Endothelial cell of umbilical vein (primary cell): ENCODE measurements at regions not wholly inside any gene's neighbourhood (a gene's known extent, or its start where the extent isn't known, plus 50 kb on each side); places are given as distances from the start of the nearest gene placed in this dataset.

Source experiments
- BruUV-seq: library from RNA; stranded (reverse); fragments of 400-500 nt; replicated peaks from 2 replicates; lab custom pipeline; 2021; lab: Mats Ljungman, UMichigan
- CTCF ChIA-PET: fragments of 300-600, 350-600 bp; sonication (Branson Sonifier 250); formaldehyde crosslinking; loops from one replicate; lab custom pipeline; 2021; ENCODE audit warnings: antibody characterized with exemption, inconsistent platforms; lab: Charles Lee
- POLR2A ChIA-PET: fragments of 300-600, 350-600 bp; sonication (Branson Sonifier 250); formaldehyde crosslinking; loops from one replicate; lab custom pipeline; 2021; ENCODE audit warnings: antibody characterized with exemption, inconsistent platforms; lab: Charles Lee
- DNase-seq: peaks from one replicate; pipeline ENCODE4 v3.0.0-alpha.2; 2011; ENCODE audit warnings: low read depth, low spot score
- FAIRE-seq: peaks from 2 replicates; lab custom pipeline; 2011; peaks lifted over from hg19 to GRCh38; lab: Jason Lieb, UNC
- H2AFZ ChIP-seq: 2 replicates; pipeline ENCODE4 v1.6.0; 2012; ENCODE audit warnings: low read depth, low read length, control low read depth, inconsistent platforms
- H3K27ac ChIP-seq: 2 replicates; pipeline ENCODE4 v1.5.1; 2011; ENCODE audit warnings: low read depth, mild to moderate bottlenecking, control low read depth, low read length, moderate library complexity; ENCODE audit not compliant: insufficient read depth
- H3K27me3 ChIP-seq, 2 experiments: 2 replicates each; pipeline versions ENCODE4 v1.6.0 to v1.6.1; 2011; ENCODE audit warnings: low read length in 2 of 2, mixed read lengths in 1 of 2; ENCODE audit not compliant: control insufficient read depth in 2 of 2, insufficient read depth in 2 of 2
- H3K36me3 ChIP-seq, 2 experiments: 2 replicates in 1 of 2; 3 replicates in 1 of 2; pipeline ENCODE4 v1.5.1; 2011; ENCODE audit warnings: low read length in 2 of 2, mild to moderate bottlenecking in 1 of 2, moderate library complexity in 1 of 2; ENCODE audit not compliant: control insufficient read depth in 2 of 2, insufficient read depth in 2 of 2; ENCODE audit errors: extremely low read depth in 1 of 2
- H3K4me1 ChIP-seq: 3 replicates; pipeline ENCODE4 v1.5.1; 2011; ENCODE audit warnings: mild to moderate bottlenecking, low read length; ENCODE audit not compliant: control insufficient read depth, insufficient read depth; ENCODE audit errors: extremely low read depth
- H3K4me2 ChIP-seq: 2 replicates; pipeline ENCODE4 v1.6.1; 2011; ENCODE audit warnings: low read length, control low read depth, mixed read lengths; ENCODE audit not compliant: insufficient read depth
- H3K4me3 ChIP-seq, 3 experiments: fragments of 200-600 bp in 1 of 3; sonication (generic), shearing (Covaris generic) in 1 of 3; replicated peaks in 1 of 3; 2 replicates each; pipeline ENCODE4 v1.5.1; 2011 to 2016; ENCODE audit warnings: control low read depth in 3 of 3, low read length in 3 of 3, mild to moderate bottlenecking in 2 of 3, inconsistent platforms in 1 of 3, low read depth in 1 of 3, moderate library complexity in 1 of 3; ENCODE audit not compliant: insufficient read depth in 1 of 3
- H3K79me2 ChIP-seq: 2 replicates; pipeline ENCODE4 v1.6.0; 2012; ENCODE audit warnings: low read length, inconsistent platforms; ENCODE audit not compliant: control insufficient read depth, insufficient read depth
- H3K9ac ChIP-seq: replicated peaks from 2 replicates; pipeline ENCODE3; 2011; ENCODE audit warnings: low read length, control low read depth; ENCODE audit not compliant: insufficient read depth; ENCODE audit errors: extremely low read depth
- H3K9me1 ChIP-seq: replicated peaks from 3 replicates; pipeline ENCODE4 v1.6.0; 2011; ENCODE audit warnings: mild to moderate bottlenecking, low read length; ENCODE audit not compliant: control insufficient read depth, insufficient read depth; ENCODE audit errors: extremely low read depth
- H3K9me3 ChIP-seq: replicated peaks from 2 replicates; pipeline ENCODE4 v1.5.1; 2012; ENCODE audit warnings: low read length, inconsistent platforms; ENCODE audit not compliant: control insufficient read depth, insufficient read depth
- H4K20me1 ChIP-seq: replicated peaks from 2 replicates; pipeline ENCODE3; 2011; ENCODE audit warnings: mild to moderate bottlenecking, low read length; ENCODE audit not compliant: control insufficient read depth, insufficient read depth; ENCODE audit errors: extremely low read depth
- EZH2 ChIP-seq: IDR thresholded peaks from 2 replicates; pipeline ENCODE4 v1.6.1; 2012; ENCODE audit warnings: borderline replicate concordance, low read depth, mild to moderate bottlenecking, moderate library complexity, low read length, inconsistent platforms; ENCODE audit not compliant: severe bottlenecking
- FOS ChIP-seq: IDR thresholded peaks from 2 replicates; pipeline ENCODE4 v1.6.1; 2011; ENCODE audit warnings: mild to moderate bottlenecking, low read length, moderate library complexity, borderline replicate concordance; ENCODE audit not compliant: insufficient read depth
- GATA2 ChIP-seq: IDR thresholded peaks from 2 replicates; pipeline ENCODE4 v1.7.0; 2011; ENCODE audit warnings: low read depth, mild to moderate bottlenecking, moderate library complexity, mixed read lengths, low read length; ENCODE audit not compliant: insufficient read length, insufficient read depth
- JUN ChIP-seq: IDR thresholded peaks from 2 replicates; pipeline ENCODE4 v1.6.1; 2011; ENCODE audit warnings: borderline replicate concordance, low read depth; ENCODE audit not compliant: insufficient read length, insufficient read depth
- MYC ChIP-seq: IDR thresholded peaks from one replicate; pipeline ENCODE4 v1.6.1; 2011; ENCODE audit warnings: mild to moderate bottlenecking, low read depth, low read length
- POLR2A ChIP-seq: IDR thresholded peaks from 2 replicates; pipeline ENCODE4 v1.6.1; 2012; ENCODE audit warnings: low read depth, mild to moderate bottlenecking, control low read depth, low read length
- POLR2AphosphoS5 ChIP-seq: IDR thresholded peaks from 2 replicates; pipeline ENCODE4 v1.6.1; 2012; ENCODE audit warnings: low read depth, mild to moderate bottlenecking, control low read depth, low read length, moderate library complexity; ENCODE audit not compliant: insufficient read depth
- dilution Hi-C: fragments of 300-500 bp; cut with MboI; formaldehyde crosslinking; loops from one replicate; pipeline ENCODE4 v1.15.0; 2019; ENCODE audit warnings: low sequenced_read_pairs; ENCODE audit not compliant: extremely low pct_ligation_motif_present
- intact Hi-C: fragments of 100-400 bp; cut with micrococcal nuclease; formaldehyde crosslinking; loops from one replicate; pipeline ENCODE4 v1.10.0; 2022
- TF ChIP-seq, protein P1 (sequence below): IDR thresholded peaks from 2 replicates; pipeline ENCODE4 v1.6.1; 2011; ENCODE audit not compliant: insufficient read depth, insufficient read length
- TF ChIP-seq, protein P2 (sequence below), 2 donors: IDR thresholded peaks; 1 replicate in 1 of 2; 2 replicates in 1 of 2; pipeline ENCODE4 v1.5.1; 2011; ENCODE audit warnings: low read length in 2 of 2, mild to moderate bottlenecking in 2 of 2, moderate library complexity in 2 of 2, control low read depth in 1 of 2, inconsistent platforms in 1 of 2, low read depth in 1 of 2; ENCODE audit not compliant: insufficient read depth in 1 of 2; ENCODE audit errors: extremely low read depth in 1 of 2

DNA sequence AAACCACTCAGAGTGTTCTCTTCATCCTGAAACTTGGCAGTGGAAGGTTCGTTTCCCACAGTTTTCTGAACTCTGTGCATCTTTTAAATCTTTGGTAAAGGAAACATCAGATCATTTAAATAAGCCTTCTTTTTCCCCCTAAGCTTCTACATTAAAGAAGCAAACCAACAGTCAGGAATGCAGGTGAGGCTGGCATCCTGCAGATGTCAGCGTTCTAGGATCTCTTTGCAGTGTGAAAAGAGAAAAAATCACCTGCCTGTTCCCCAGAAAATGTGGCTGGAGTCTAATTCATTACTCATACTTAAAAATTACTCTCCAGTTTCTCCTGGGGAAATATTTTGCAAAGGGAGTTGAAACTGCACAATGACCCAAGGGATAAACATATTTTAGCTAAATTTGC lies 64.5 kb upstream of the ZCCHC2 start:
- Histone ChIP-seq H3K4me3 (no peak overlapping the region), H3K9me3 (no peaks in the 10 kb centered on the region), H3K36me3 (no peaks in the 10 kb centered on the region), H3K79me2 (no peaks in the 10 kb centered on the region), H3K9me1 (no peaks in the 10 kb centered on the region), H3K27ac (no peak overlapping the region), H3K4me1 (peaks cover 12% of the 10 kb centered on the region), H3K9ac (no peak overlapping the region), H2AFZ (no peak overlapping the region), H3K4me2 (no peak overlapping the region), H4K20me1 (no peaks in the 10 kb centered on the region), H3K27me3 (no peaks in the 10 kb centered on the region)
- no TSS peak for BruUV-seq
- FAIRE-seq (no peak), DNase-seq (no peak)
- POLR2A ChIA-PET = no interaction called here
- intact Hi-C loops (loop anchor here (10.0 kb wide), 1 partner anchor 416 kb away; no protein-coding TSS in a partner anchor), dilution Hi-C loops (no loop called here)
- CTCF ChIA-PET = no interaction called here
- TF ChIP-seq GATA2 (no peak), FOS (no peak), POLR2A (no peak), POLR2AphosphoS5 (no peak), MYC (no peak), EZH2 (no peak), JUN (no peak)
- TF ChIP-seq, protein P1, sequence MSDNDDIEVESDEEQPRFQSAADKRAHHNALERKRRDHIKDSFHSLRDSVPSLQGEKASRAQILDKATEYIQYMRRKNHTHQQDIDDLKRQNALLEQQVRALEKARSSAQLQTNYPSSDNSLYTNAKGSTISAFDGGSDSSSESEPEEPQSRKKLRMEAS = no peak
- TF ChIP-seq, protein P2, sequence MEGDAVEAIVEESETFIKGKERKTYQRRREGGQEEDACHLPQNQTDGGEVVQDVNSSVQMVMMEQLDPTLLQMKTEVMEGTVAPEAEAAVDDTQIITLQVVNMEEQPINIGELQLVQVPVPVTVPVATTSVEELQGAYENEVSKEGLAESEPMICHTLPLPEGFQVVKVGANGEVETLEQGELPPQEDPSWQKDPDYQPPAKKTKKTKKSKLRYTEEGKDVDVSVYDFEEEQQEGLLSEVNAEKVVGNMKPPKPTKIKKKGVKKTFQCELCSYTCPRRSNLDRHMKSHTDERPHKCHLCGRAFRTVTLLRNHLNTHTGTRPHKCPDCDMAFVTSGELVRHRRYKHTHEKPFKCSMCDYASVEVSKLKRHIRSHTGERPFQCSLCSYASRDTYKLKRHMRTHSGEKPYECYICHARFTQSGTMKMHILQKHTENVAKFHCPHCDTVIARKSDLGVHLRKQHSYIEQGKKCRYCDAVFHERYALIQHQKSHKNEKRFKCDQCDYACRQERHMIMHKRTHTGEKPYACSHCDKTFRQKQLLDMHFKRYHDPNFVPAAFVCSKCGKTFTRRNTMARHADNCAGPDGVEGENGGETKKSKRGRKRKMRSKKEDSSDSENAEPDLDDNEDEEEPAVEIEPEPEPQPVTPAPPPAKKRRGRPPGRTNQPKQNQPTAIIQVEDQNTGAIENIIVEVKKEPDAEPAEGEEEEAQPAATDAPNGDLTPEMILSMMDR (IDR thresholded peaks at IDR 0.05; ENCODE audit: extremely low read depth in 1 of 2, insufficient read depth in 1 of 2, low read depth in 1 of 2, low read length in 2 of 2) = no peak
